Esophagus squamous epithelium (tissue), 5 donors: ENCODE measurements at regions not wholly inside any gene's neighbourhood (a gene's known extent, or its start where the extent isn't known, plus 50 kb on each side); places are given as distances from the start of the nearest gene placed in this dataset.

Source experiments
- DNase-seq: peaks from one replicate; lab custom pipeline; 2025; lab: John Stamatoyannopoulos, UW
- H3K27ac ChIP-seq, 4 donors: fragments of 200-600 bp; sonication (generic); one replicate each; pipeline ENCODE4 v1.5.1; 2016 to 2019; ENCODE audit warnings: mild to moderate bottlenecking in 1 of 4
- H3K27me3 ChIP-seq, 4 donors: fragments of 200-600 bp; sonication (generic); 1 replicate in 3 of 4; 2 replicates in 1 of 4; pipeline versions ENCODE4 v1.5.1 to v1.6.0; 2017 to 2021; ENCODE audit warnings: antibody characterized with exemption in 1 of 4
- H3K36me3 ChIP-seq, 3 donors: fragments of 200-600 bp; sonication (generic); one replicate each; pipeline ENCODE4 v1.5.1; 2016 to 2019
- H3K4me1 ChIP-seq, 3 donors: fragments of 200-600 bp; sonication (generic); one replicate each; pipeline ENCODE4 v1.5.1; 2017 to 2019
- H3K4me3 ChIP-seq, 4 donors: fragments of 200-600 bp; sonication (generic); 1 replicate in 3 of 4; 2 replicates in 1 of 4; pipeline ENCODE4 v1.5.1; 2016 to 2019; ENCODE audit warnings: mild to moderate bottlenecking in 2 of 4, moderate library complexity in 1 of 4
- H3K9me3 ChIP-seq, 3 donors: fragments of 200-600 bp; sonication (generic); one replicate each; pipeline ENCODE4 v1.5.1; 2016 to 2019
- CTCF ChIP-seq, 6 experiments: fragments of 450-650 bp in 4 of 6; fragments of 200-600 bp in 2 of 6; sonication (generic) in 2 of 6; IDR thresholded peaks; one replicate each; pipeline ENCODE4 v1.5.1; 2016 to 2019; ENCODE audit warnings: antibody characterized with exemption in 6 of 6, mild to moderate bottlenecking in 4 of 6, moderate library complexity in 4 of 6
- POLR2A ChIP-seq, 4 donors: fragments of 450-650 bp; IDR thresholded peaks; one replicate each; pipeline ENCODE4 v1.6.1; 2017; ENCODE audit warnings: antibody characterized with exemption in 4 of 4, mild to moderate bottlenecking in 4 of 4, moderate library complexity in 3 of 4
- WGBS, 2 donors: methylation state at CpG; one replicate each; pipeline ENCODE4 v1.1.5; 2018; 5-methylcytosine and 5-hydroxymethylcytosine counted together
- intact Hi-C: fragments of 100-400 bp; cut with DNase I; formaldehyde crosslinking; loops from one replicate; pipeline ENCODE4 v1.15.0; 2022
- donor health status: DM: yes; HTN: yes; CAD: no.

- no peak for DNase-seq
- no peaks in the 10 kb centered on the region for H3K36me3 ChIP-seq
- no peaks in the 10 kb centered on the region for H3K4me1 ChIP-seq
- TF ChIP-seq POLR2A (IDR thresholded peaks at IDR 0.05) (no peak), CTCF (IDR thresholded peaks at IDR 0.05) (no peak)
- intact Hi-C loops, result no loop called here
- no peaks in the 10 kb centered on the region for H3K27me3 ChIP-seq
- H3K27ac ChIP-seq, result no peak overlapping the region
- H3K4me3 ChIP-seq, result no peak overlapping the region
- H3K9me3 ChIP-seq, result peaks cover 0 to 4% (median 0%) of the 10 kb centered on the region in 3 donors
Measured at GRCh38 chr2:136175868-136176267, 57.9 kb upstream of the CXCR4 start.

- no peaks in the 10 kb centered on the region for H3K4me1 ChIP-seq
- intact Hi-C loops, result no loop called here
- TF ChIP-seq CTCF (IDR thresholded peaks at IDR 0.05), result no peak
- no peak for TF ChIP-seq POLR2A (IDR thresholded peaks at IDR 0.05)
- no peak overlapping the region for H3K4me3 ChIP-seq
- H3K27ac ChIP-seq, result no peak overlapping the region
- no peaks in the 10 kb centered on the region for H3K9me3 ChIP-seq
- no peak for DNase-seq
- no peaks in the 10 kb centered on the region for H3K27me3 ChIP-seq
- 93 to 94% methylated on average over 4 to 5 of the region's 5 CpGs for WGBS, 2 donors
- H3K36me3 ChIP-seq, result no peaks in the 10 kb centered on the region
Measured at GRCh38 chr2:136175466-136175865, 57.5 kb upstream of the CXCR4 start.

GRCh38 chr2:136173126-136173525 is 55.2 kb upstream of the CXCR4 start:
- no peak for TF ChIP-seq POLR2A (IDR thresholded peaks at IDR 0.05)
- TF ChIP-seq CTCF (IDR thresholded peaks at IDR 0.05), result no peak
- Histone ChIP-seq H3K4me3 (no peak overlapping the region), H3K9me3 (no peaks in the 10 kb centered on the region), H3K36me3 (no peaks in the 10 kb centered on the region), H3K27ac (no peak overlapping the region), H3K27me3 (no peaks in the 10 kb centered on the region), H3K4me1 (no peaks in the 10 kb centered on the region)
- 83 to 86% methylated on average over 1 of the region's 1 CpG for WGBS, 2 donors
- intact Hi-C loops, result no loop called here
- no peak for DNase-seq

GRCh38 chr2:136171223-136171622 is 53.3 kb upstream of the CXCR4 start:
- 94 to 98% methylated on average over 4 of the region's 4 CpGs for WGBS, 2 donors
- Histone ChIP-seq H3K27ac (no peak overlapping the region), H3K9me3 (no peaks in the 10 kb centered on the region), H3K4me1 (no peaks in the 10 kb centered on the region), H3K36me3 (no peaks in the 10 kb centered on the region), H3K27me3 (no peaks in the 10 kb centered on the region), H3K4me3 (no peak overlapping the region)
- no peak for DNase-seq
- no peak for TF ChIP-seq CTCF (IDR thresholded peaks at IDR 0.05)
- TF ChIP-seq POLR2A (IDR thresholded peaks at IDR 0.05), result no peak
- intact Hi-C loops, result no loop called here

GRCh38 chr2:136168720-136169119 is 50.8 kb upstream of the CXCR4 start:
- no peak for TF ChIP-seq CTCF (IDR thresholded peaks at IDR 0.05)
- TF ChIP-seq POLR2A (IDR thresholded peaks at IDR 0.05), result no peak

More at GRCh38 chr2:136168720-136169119, 50.8 kb upstream of the CXCR4 start:
- Histone ChIP-seq H3K4me3 (no peak overlapping the region), H3K36me3 (no peaks in the 10 kb centered on the region), H3K4me1 (no peaks in the 10 kb centered on the region), H3K27ac (no peak overlapping the region), H3K9me3 (no peaks in the 10 kb centered on the region), H3K27me3 (no peaks in the 10 kb centered on the region)
- DNase-seq, result no peak
- intact Hi-C loops, result no loop called here
- 48 to 55% methylated on average over 5 of the region's 5 CpGs for WGBS, 2 donors
